HepG2 (cell line): ENCODE measurements at regions not wholly inside any gene's neighbourhood (a gene's known extent, or its start where the extent isn't known, plus 50 kb on each side); places are given as distances from the start of the nearest gene placed in this dataset.

Source experiments
- ATAC-seq: fragments of 200-7000 bp; cut with Tn5 transposase; 3 replicates; pipeline ENCODE4 v1.9.1; 2020; ENCODE audit warnings: mild to moderate bottlenecking, moderate library complexity
- BruUV-seq: library from RNA; stranded (reverse); fragments of 400-500 nt; replicated peaks from 2 replicates; lab custom pipeline; 2021; lab: Mats Ljungman, UMichigan
- CTCF ChIA-PET: fragments of 300-600 bp; formaldehyde crosslinking; extraction: SDS; loops from one replicate; lab custom pipeline; 2021; ENCODE audit warnings: low total read pairs, inconsistent platforms, low intra/inter-chr PET ratio; lab: Yijun Ruan, JAX
- POLR2A ChIA-PET: fragments of 350-600 bp; sonication (Branson Sonifier 250); formaldehyde crosslinking; loops from one replicate; lab custom pipeline; 2020; ENCODE audit warnings: antibody characterized with exemption, inconsistent platforms; lab: Yijun Ruan, JAX
- DNase-seq: peaks from one replicate; pipeline ENCODE4 v3.0.0-alpha.2; 2015; ENCODE audit warnings: low spot score
- FAIRE-seq: peaks from 3 replicates; lab custom pipeline; 2011; peaks lifted over from hg19 to GRCh38; lab: Jason Lieb, UNC
- H2AFZ ChIP-seq: one replicate; pipeline ENCODE4 v1.6.1; 2011; ENCODE audit warnings: low read length, inconsistent platforms
- H3K27ac ChIP-seq: fragments of 300-600 bp; 3 replicates; pipeline ENCODE4 v1.8.0; 2011; ENCODE audit warnings: mixed run types, mild to moderate bottlenecking, mixed read lengths, low read length, inconsistent platforms; ENCODE audit not compliant: insufficient read depth; ENCODE audit errors: extremely low read length
- H3K27me3 ChIP-seq, 2 experiments: fragments of 200-600 bp in 1 of 2; 2 replicates in 1 of 2; 3 replicates in 1 of 2; pipeline versions ENCODE4 v1.6.0 to v1.8.0; 2011; ENCODE audit warnings: low read length in 2 of 2, mild to moderate bottlenecking in 2 of 2, moderate library complexity in 2 of 2, inconsistent platforms in 1 of 2; ENCODE audit not compliant: insufficient read depth in 2 of 2, control insufficient read depth in 1 of 2
- H3K36me3 ChIP-seq, 2 experiments: fragments of 200-600 bp in 1 of 2; replicated peaks in 1 of 2; 2 replicates in 1 of 2; 3 replicates in 1 of 2; pipeline versions ENCODE4 v1.5.1 to v1.8.0; 2011; ENCODE audit warnings: low read length in 2 of 2, inconsistent platforms in 1 of 2; ENCODE audit not compliant: insufficient read depth in 2 of 2, control insufficient read depth in 1 of 2
- H3K4me1 ChIP-seq: 2 replicates; pipeline ENCODE4 v1.5.1; 2012; ENCODE audit warnings: low read length, inconsistent platforms; ENCODE audit not compliant: insufficient read depth
- H3K4me2 ChIP-seq: 2 replicates; pipeline ENCODE4 v1.6.0; 2011; ENCODE audit warnings: low read depth, low read length, inconsistent platforms
- H3K4me3 ChIP-seq, 3 experiments: fragments of 200-600 bp in 1 of 3; sonication (generic), shearing (Covaris generic) in 1 of 3; replicated peaks in 1 of 3; 2 replicates each; pipeline ENCODE4 v1.5.1; 2011 to 2016; ENCODE audit warnings: low read length in 3 of 3, inconsistent platforms in 2 of 3, low read depth in 2 of 3, mild to moderate bottlenecking in 2 of 3, control low read depth in 1 of 3, mixed read lengths in 1 of 3; ENCODE audit not compliant: insufficient read depth in 1 of 3
- H3K79me2 ChIP-seq: one replicate; pipeline ENCODE4 v1.6.1; 2011; ENCODE audit warnings: low read length, inconsistent platforms; ENCODE audit not compliant: insufficient read depth
- H3K9ac ChIP-seq: 2 replicates; pipeline ENCODE4 v1.6.0; 2011; ENCODE audit warnings: mild to moderate bottlenecking, low read depth, low read length, inconsistent platforms; ENCODE audit not compliant: insufficient read depth
- H3K9me3 ChIP-seq: 2 replicates; pipeline ENCODE4 v1.5.1; 2012; ENCODE audit warnings: mild to moderate bottlenecking, low read length
- H4K20me1 ChIP-seq: 2 replicates; pipeline ENCODE4 v1.6.0; 2011; ENCODE audit warnings: inconsistent platforms, mild to moderate bottlenecking, low read length, moderate library complexity; ENCODE audit not compliant: insufficient read depth
- CSRNP2 ChIP-seq: sonication (generic); formaldehyde crosslinking; conservative IDR thresholded peaks from 2 replicates; pipeline ENCODE4 v1.8.0; 2022; ENCODE audit warnings: low read depth, missing genetic modification reagents
- FOXK2 ChIP-seq: fragments of 450-650 bp; IDR thresholded peaks from 2 replicates; pipeline ENCODE4 v1.6.1; 2016
- HINFP ChIP-seq: sonication (generic); formaldehyde crosslinking; IDR thresholded peaks from 2 replicates; pipeline ENCODE4 v1.4.0; 2020; ENCODE audit warnings: low read depth, mild to moderate bottlenecking, missing genetic modification reagents
- MLXIP ChIP-seq: sonication (generic); formaldehyde crosslinking; IDR thresholded peaks from 2 replicates; pipeline ENCODE4 v1.9.0; 2021; ENCODE audit warnings: missing genetic modification reagents, borderline replicate concordance
- MZF1 ChIP-seq: sonication (generic); formaldehyde crosslinking; IDR thresholded peaks from 2 replicates; pipeline ENCODE4 v1.8.1; 2023; ENCODE audit warnings: mild to moderate bottlenecking, missing genetic modification reagents, borderline replicate concordance
- NFE2L1 ChIP-seq: sonication (generic); formaldehyde crosslinking; IDR thresholded peaks from 2 replicates; pipeline ENCODE4 v1.4.0; 2020; ENCODE audit warnings: missing genetic modification reagents, mild to moderate bottlenecking, borderline replicate concordance
- RFXANK ChIP-seq: IDR thresholded peaks from 2 replicates; pipeline ENCODE4 v1.6.1; 2016
- ZEB1 ChIP-seq: IDR thresholded peaks from 2 replicates; pipeline ENCODE4 v1.6.1; 2012; ENCODE audit warnings: mild to moderate bottlenecking, low read depth, inconsistent platforms; ENCODE audit not compliant: insufficient replicate concordance
- ZFP82 ChIP-seq: sonication (generic); formaldehyde crosslinking; IDR thresholded peaks from 2 replicates; pipeline ENCODE4 v1.5.1; 2020; ENCODE audit warnings: mild to moderate bottlenecking, missing genetic modification reagents, borderline replicate concordance
- ZNF772 ChIP-seq: sonication (generic); formaldehyde crosslinking; IDR thresholded peaks from 2 replicates; pipeline ENCODE4 v1.5.0; 2020; ENCODE audit warnings: mild to moderate bottlenecking, missing genetic modification reagents
- ZSCAN12 ChIP-seq: sonication (generic); formaldehyde crosslinking; IDR thresholded peaks from 2 replicates; pipeline ENCODE4 v1.9.0; 2021; ENCODE audit warnings: mild to moderate bottlenecking, missing genetic modification reagents
- WGBS: methylation state at CpG from one replicate; pipeline ENCODE4 v1.1.6; 2017; ENCODE audit warnings: low lambda C conversion rate; 5-methylcytosine and 5-hydroxymethylcytosine counted together
- in situ Hi-C: cut with HindIII; loops from 2 replicates; pipeline ENCODE4 v1.10.0; 2017; ENCODE audit warnings: low pct_unique_long_range_greater_than_20kb; ENCODE audit not compliant: extremely low pct_ligation_motif_present
- intact Hi-C: fragments of 100-400 bp; cut with micrococcal nuclease; formaldehyde crosslinking; loops from one replicate; pipeline ENCODE4 v1.10.0; 2022; ENCODE audit not compliant: unreplicated experiment
- TF ChIP-seq, protein P1 (sequence below): sonication (generic); formaldehyde crosslinking; IDR thresholded peaks from 2 replicates; pipeline ENCODE4 v1.5.0; 2020; ENCODE audit warnings: missing genetic modification reagents

DNA sequence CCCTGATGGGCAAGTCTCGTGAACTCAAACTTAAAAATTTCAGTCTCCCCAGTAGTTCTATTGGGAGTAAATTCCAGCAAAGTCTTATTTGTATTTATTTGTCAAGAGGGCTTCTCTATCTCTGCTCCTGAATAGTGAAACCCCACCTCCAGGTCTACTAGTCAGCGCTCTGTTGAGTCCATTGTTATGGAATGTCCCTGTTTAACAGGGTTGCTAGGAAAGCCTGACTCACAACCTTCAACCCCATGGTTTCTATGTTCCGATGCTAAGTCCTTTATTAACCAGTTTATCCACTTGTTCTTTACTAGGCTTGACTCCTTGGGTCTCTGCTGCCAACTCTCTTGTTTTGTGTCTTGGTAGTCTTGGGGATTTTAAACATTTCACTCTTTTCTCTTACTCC lies 250.7 kb upstream of the MYOCD start:
- TF ChIP-seq ZFP82: no peak
- TF ChIP-seq ZNF772 (CRISPR knock-in tag): no peak
- TF ChIP-seq ZSCAN12 (CRISPR knock-in tag): no peak
- TF ChIP-seq MZF1 (CRISPR knock-in tag): no peak
- no peak for TF ChIP-seq HINFP (CRISPR knock-in tag)
- TF ChIP-seq MLXIP (CRISPR knock-in tag): no peak
- TF ChIP-seq, protein P1, sequence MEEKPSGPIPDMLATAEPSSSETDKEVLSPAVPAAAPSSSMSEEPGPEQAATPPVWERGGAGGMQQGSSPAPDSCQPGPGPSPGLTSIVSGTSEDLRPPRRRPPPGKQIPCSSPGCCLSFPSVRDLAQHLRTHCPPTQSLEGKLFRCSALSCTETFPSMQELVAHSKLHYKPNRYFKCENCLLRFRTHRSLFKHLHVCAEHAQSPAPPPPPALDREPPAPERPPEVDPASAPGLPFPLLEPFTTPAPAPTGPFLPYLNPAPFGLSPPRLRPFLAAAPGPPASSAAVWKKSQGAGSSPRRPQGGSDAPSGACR (CRISPR knock-in tag): no peak
- TF ChIP-seq CSRNP2 (CRISPR knock-in tag): no peak
- TF ChIP-seq FOXK2: no peak
- no peak for TF ChIP-seq RFXANK (CRISPR knock-in tag)
- TF ChIP-seq ZEB1: no peak
- no peak for TF ChIP-seq NFE2L1
- Histone ChIP-seq H3K27ac (no peak overlapping the region), H3K9me3 (no peaks in the 10 kb centered on the region), H3K4me3 (no peak overlapping the region), H3K79me2 (no peaks in the 10 kb centered on the region), H3K36me3 (no peaks in the 10 kb centered on the region), H3K9ac (no peak overlapping the region), H2AFZ (no peak overlapping the region), H3K4me1 (no peaks in the 10 kb centered on the region), H3K27me3 (no peaks in the 10 kb centered on the region; a peak in 1 of 5 replicates), H4K20me1 (no peaks in the 10 kb centered on the region), H3K4me2 (no peak overlapping the region)
- 19% methylated on average over 3 of the region's 3 CpGs for WGBS
- intact Hi-C loops: no loop called here
- BruUV-seq: no TSS peak
- ATAC-seq (no peak), FAIRE-seq (no peak), DNase-seq (no peak)
- ChIA-PET POLR2A (no interaction called here), CTCF (no interaction called here)
- in situ Hi-C loops: no loop called here
